CD4-positive, alpha-beta T cell treated with Interferon gamma for 1 hour (primary cell): ENCODE measurements at regions not wholly inside any gene's neighbourhood (a gene's known extent, or its start where the extent isn't known, plus 50 kb on each side); places are given as distances from the start of the nearest gene placed in this dataset.

Source experiments
- DNase-seq: peaks from one replicate; pipeline ENCODE4 v3.0.0-alpha.2; 2020

DNA sequence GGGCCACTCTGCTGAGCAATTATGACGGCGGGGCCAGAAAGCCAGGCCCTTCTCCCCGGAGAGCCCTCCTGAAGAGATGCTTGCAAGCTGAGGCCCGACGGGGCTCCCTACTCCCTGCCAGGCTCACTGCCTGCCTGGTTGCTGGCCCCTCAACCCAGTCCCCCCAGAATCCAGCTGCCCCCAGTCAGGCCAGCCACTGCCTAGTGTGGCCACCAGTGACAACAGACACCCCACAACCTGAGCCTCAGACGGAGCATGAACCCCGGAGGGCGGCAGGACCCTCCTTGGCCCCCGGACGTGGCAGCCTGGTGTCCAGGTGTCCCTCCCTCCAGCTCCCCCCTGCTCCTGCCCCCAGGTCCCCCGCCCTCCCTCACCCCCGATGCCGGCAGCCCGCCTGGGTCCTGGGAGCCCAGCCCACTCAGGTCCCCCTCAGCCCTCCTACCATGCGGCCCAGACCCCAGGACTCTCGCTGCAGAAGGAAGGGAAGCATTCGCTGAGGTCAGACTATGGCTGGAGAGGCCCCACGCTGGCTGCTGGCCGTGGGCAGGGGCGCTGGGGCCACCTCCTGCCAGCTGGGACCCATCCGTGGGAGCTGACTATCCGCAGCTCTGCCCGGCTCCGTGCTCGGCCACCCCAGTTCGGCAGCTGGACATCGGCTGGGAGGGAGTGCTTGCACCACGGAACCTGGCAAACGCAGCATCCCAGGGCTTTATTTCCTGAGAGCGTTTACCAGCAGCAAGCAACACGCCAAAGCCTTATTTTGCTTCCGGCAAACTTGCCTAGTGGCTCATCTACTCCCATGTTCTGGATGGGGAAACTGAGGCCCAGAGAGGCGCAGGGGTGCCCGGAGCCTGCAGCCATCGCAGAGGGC lies 89.8 kb downstream of the UNCX start:
- DNase-seq = no peak

GRCh38 chr7:1323178-1324027 lies 90.7 kb downstream of the UNCX start:
- DNase-seq = no peak

DNA sequence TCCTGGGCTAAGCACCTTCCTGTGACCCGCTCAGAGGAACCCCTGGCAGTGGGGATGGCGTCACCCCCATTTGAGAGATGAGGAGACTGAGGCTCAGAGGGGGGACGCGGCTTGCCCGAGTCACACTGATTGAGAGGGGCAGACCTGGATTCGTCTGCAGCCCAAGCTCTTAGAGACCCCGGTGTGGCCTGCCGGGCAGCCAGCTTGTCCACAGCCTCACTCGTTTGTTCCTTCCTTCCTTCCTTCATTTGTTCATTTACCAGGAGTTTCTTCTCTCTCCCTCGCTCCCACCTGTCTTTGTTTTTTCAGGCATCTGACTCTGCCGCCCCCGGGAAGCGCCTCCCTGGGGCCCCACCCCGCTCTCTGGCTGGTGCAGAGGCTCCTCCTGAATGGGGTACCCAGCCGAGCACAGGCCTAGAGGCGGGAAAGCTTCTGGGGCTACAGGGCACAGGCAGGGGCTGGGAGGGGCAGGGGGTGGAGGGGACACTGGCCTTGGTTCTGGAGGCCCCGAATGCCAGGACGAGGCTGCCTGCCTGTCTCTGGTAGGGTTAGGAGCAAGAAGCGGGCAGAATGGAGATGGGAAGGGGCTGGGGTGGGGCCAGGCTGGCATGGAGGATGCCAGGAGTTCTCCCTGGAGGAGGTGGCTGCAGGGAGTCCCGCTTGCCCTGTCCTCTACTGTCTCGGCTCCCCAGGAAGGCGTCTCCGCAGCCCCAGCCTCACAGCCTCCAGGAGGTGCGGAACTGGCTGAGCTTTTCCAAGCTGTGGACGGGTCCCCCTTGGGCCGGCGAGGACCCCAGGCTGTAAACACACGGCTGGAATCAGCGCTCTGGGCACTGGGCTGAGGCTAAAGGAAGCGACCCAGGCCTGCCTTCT lies 91.6 kb downstream of the UNCX start:
- no peak for DNase-seq

- no peak for DNase-seq
These were observed 92.6 kb downstream of the UNCX start for GRCh38 chr7:1325246-1325645.

- no peak for DNase-seq
These were observed 93.2 kb downstream of the UNCX start for GRCh38 chr7:1325646-1326510.

- DNase-seq = no peak
These were observed 93.8 kb downstream of the UNCX start for GRCh38 chr7:1326511-1326785.

GRCh38 chr7:1329261-1329660 lies 96.6 kb downstream of the UNCX start:
- no peak for DNase-seq

DNA sequence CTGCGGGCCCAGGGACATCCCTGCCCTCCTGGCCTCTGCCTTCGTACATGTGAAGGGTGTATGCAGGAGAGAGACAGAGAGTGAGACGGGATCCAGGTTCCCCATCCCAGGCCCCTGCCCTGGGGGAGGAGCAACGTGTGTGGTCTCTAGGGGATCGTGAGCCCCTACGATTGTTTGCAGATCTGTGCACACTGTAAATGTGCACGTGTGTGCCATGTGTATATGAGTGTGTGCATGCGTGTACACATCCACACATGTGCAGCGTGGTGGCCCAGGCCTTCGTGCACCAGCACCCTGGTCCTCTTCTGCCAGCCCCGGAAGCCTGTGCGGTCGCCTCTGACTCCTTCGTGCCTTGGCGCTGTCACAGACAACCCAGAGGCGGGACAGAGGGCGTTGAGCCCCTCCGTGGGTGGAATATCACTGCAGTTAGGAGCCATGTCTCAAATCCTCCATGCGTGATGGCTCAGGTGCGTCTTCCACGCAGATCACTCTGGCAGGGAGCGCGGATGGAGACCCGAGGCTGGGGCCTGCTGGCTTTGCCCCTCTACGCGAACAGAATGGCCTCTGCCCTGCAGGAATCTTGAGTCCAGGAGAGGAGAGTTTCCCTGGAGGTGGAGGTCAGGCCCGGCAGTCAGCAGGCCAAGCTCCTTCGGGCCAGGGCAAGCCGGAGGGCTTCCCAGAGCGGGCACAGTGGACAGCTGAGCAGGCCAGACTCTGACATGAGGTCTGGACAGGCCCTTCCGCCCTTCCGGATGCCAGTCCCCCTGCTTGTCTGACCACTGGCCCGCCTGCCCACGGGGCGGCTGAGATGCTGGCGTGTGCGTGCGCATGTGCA lies 97.5 kb downstream of the UNCX start:
- DNase-seq = no peak

- no peak for DNase-seq
These were observed 98.2 kb downstream of the UNCX start for GRCh38 chr7:1330801-1331425.

DNA sequence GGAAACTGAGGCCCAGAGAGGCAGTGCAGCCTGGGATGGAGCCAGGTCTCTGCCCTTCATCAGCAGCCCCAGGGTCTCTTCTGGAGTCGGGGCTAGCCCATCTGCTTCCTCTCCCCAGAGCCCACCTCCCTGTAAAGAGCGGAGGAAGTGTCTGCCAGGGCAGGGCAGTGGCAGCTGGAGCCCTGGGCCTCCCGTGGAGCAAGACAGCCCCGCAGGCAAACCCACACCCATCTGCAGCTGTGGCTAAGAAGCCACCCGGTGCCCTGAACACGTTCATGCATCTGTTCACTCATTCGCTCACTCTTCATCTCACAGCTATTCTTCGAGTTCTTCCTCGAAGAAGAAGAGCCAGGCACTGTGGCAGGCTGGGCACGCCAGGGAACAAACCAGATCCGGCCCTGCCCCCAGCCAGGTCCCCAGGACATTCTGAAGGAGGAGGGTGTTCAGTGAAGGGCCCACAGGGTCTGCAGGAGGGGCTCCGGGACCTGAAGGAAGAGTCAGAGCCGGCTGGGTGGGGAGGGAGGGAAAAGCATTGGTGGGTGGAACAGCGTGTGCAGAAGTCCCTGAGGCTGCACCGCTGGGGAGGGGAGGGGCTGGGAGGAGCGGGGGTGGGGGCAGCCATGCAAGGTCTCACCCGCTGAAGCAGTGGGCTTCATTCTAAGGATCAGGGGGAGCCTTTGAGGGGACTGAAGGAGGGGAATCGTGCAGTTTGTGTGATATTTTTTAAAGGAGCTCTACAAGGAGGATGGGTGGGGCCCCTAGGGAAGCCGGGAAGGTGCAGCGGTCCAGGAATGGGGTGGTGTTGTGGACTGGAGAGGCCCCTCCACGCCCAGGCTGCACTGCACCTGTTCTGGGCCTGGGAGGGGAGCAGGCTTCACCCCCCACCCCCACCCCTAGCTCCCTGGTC lies 99.1 kb downstream of the UNCX start:
- no peak for DNase-seq

DNA sequence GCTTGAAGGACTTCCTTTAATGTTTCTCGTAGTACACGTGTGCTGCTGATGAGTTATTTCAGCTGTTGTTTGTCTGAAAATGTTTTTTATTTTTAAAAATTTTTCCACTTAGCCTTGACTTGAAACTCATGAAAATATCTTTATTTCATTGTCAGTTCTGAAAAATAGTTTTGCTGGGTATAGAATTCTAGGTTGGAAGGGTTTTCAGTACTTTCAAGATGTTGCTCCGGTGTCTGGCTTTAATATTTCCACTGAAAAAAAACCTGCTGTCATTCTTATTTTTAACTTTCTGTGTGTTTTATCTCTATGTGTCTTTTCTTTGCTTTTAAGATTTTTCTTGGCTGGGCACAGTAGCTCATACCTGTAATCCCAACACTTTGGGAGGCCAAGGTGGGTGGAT lies 103.8 kb downstream of the UNCX start:
- DNase-seq = no peak

GRCh38 chr7:1339611-1340010 lies 106.9 kb downstream of the UNCX start:
- DNase-seq = no peak

- DNase-seq = no peak
These were observed 107.4 kb downstream of the UNCX start for GRCh38 chr7:1340031-1340430.

DNA sequence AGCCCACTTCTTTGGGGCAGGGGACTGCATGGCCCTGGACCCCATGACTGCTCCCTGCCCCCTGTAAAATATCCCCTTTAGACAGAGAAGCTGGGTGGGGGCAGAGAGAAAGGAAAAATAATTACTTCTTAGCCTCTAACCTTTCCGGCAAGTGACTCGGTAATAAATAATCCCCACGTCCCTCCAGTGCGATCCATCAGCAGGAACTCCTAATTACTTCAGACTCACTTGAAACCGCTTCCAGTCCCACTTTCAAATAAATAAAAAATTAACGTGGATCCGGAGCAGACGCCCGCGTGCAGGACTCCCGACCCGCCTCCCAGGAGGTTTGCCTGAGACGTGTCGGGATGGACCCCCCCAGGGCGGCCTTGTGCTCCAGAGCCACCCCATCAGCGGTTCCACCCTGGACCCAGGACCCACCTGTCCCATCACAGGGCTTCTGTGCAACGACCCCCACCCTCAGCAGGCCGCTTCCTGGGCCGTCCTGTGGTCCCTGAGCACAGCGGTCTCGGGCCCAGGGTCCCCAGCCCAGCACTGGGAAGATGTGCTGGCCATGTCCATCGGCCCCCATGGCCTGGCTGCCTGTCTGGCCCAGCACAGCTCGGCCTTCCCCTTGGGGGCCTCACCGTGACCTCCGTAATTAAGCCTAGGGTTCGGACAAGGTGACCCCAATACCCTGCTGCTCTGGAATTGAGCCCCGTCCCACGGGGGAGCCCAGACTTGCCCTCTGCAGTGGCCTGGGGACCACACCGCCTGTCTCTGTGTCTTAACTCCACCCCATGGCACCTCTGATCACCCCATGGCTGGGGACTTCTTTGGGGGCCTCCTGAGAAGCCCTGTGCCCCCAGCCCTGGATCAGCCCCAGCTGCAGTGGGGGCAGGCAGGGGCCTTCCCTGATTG lies 108.0 kb downstream of the UNCX start:
- no peak for DNase-seq

GRCh38 chr7:1341361-1342089 lies 108.9 kb downstream of the UNCX start:
- DNase-seq = no peak

DNA sequence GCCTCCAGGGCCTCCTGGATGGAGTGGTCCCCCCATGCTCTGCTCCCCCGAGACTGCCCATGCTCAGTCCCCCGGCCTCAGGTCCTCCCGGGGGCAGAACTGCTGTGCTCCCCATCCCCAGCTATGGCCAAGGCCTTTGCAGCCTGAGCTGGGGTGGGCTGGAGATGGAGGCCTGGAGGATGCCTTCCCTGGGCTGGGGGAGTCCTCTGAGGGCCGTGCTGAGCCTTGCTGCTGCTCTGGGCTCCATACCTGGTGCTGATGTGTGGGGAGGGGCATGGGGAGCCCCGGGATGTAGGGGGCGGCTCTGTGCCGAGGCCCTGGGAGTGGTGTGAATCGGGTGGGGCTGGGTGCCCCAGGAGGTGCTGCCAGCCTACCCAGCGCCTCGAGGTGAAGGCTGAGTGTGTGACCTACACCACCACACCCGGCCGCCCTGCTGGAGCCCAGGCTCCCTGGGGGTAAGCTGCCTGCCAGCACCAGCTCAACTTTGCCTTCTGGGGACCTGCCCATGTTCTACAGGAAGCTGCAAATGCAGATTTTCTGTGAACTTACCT lies 109.5 kb downstream of the UNCX start:
- no peak for DNase-seq

GRCh38 chr7:1343551-1343950 lies 110.9 kb downstream of the UNCX start:
- DNase-seq = no peak

DNA sequence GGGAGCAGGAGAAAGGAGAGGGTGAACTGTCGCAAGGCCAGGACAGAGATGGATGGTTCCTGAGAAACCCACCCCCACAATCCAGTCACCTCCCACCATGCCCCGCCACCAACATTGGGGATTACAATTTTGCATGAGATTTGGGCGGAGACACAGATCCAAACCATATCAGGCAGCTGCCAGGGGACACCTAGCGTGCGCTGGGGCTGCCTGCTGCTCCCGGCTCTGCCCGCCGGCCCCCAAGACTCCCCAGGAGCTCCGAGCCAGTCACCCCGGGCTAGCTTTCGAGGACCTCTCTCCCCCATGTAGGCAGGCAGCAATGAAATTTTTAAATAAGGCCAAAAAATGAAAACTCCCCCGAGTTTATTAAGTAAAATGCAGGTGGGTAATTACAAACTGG lies 111.7 kb downstream of the UNCX start:
- no peak for DNase-seq
